Vagina (tissue), 2 donors: ENCODE measurements at regions not wholly inside any gene's neighbourhood (a gene's known extent, or its start where the extent isn't known, plus 50 kb on each side); places are given as distances from the start of the nearest gene placed in this dataset.

Experiments
- CTCF ChIP-seq, 3 experiments: fragments of 450-650 bp in 2 of 3; fragments of 200-600 bp in 1 of 3; sonication (generic) in 1 of 3; IDR thresholded peaks; one replicate each; pipeline ENCODE4 v1.5.1; 2017 to 2019; ENCODE audit warnings: antibody characterized with exemption in 3 of 3, mild to moderate bottlenecking in 2 of 3, moderate library complexity in 2 of 3
- POLR2A ChIP-seq, 2 donors: fragments of 450-650 bp; IDR thresholded peaks; one replicate each; pipeline ENCODE4 v1.6.1; 2017; ENCODE audit warnings: antibody characterized with exemption in 2 of 2, mild to moderate bottlenecking in 2 of 2, moderate library complexity in 2 of 2
- POLR2AphosphoS5 ChIP-seq, 2 donors: sonication (generic); formaldehyde crosslinking; IDR thresholded peaks; one replicate each; pipeline ENCODE4 v1.9.0; 2017; ENCODE audit warnings: antibody characterized with exemption in 2 of 2, mild to moderate bottlenecking in 2 of 2, low read depth in 1 of 2; ENCODE audit not compliant: insufficient read depth in 1 of 2

GRCh38 chr1:234977875-234978396 is 150.7 kb downstream of the TOMM20 start:
- TF ChIP-seq CTCF (IDR thresholded peaks at IDR 0.05) (no peak), POLR2AphosphoS5 (IDR thresholded peaks at IDR 0.05; ENCODE audit: insufficient read depth in 1 of 2, low read depth in 1 of 2) (no peak), POLR2A (IDR thresholded peaks at IDR 0.05) (no peak)
